ENCODE measurements at regions not wholly inside any gene's neighbourhood (a gene's known extent, or its start where the extent isn't known, plus 50 kb on each side); places are given as distances from the start of the nearest gene placed in this dataset.

DNA sequence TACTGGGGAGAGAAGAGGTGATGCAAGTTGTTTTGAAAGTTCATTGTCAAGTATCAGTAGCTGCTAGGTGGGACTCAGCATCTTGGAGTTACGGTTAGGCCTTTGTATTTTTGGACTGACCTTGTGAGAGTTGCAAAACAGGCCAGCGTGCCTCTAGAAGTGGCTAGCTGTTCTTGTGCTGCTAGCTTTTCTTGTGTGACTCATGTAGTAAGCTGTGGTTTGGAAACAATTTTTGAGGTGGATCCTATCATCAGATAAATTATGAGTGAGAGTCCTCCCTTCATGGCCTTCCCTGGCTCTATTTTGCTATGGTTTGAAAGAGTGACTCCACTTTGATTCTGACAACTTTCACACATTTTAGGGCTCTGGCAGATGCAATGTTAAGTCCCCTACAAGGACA, 409.2 kb upstream of the HS6ST1 start:
- TF ChIP-seq, protein P1, sequence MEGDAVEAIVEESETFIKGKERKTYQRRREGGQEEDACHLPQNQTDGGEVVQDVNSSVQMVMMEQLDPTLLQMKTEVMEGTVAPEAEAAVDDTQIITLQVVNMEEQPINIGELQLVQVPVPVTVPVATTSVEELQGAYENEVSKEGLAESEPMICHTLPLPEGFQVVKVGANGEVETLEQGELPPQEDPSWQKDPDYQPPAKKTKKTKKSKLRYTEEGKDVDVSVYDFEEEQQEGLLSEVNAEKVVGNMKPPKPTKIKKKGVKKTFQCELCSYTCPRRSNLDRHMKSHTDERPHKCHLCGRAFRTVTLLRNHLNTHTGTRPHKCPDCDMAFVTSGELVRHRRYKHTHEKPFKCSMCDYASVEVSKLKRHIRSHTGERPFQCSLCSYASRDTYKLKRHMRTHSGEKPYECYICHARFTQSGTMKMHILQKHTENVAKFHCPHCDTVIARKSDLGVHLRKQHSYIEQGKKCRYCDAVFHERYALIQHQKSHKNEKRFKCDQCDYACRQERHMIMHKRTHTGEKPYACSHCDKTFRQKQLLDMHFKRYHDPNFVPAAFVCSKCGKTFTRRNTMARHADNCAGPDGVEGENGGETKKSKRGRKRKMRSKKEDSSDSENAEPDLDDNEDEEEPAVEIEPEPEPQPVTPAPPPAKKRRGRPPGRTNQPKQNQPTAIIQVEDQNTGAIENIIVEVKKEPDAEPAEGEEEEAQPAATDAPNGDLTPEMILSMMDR (IDR thresholded peaks at IDR 0.05): no peak
- TF ChIP-seq POLR2A (IDR thresholded peaks at IDR 0.05) (no peak), EP300 (IDR thresholded peaks at IDR 0.05) (peak in 1 of 2 donors; percentile 63)
